HEK293 (cell line): ENCODE measurements at regions not wholly inside any gene's neighbourhood (a gene's known extent, or its start where the extent isn't known, plus 50 kb on each side); places are given as distances from the start of the nearest gene placed in this dataset.

Source experiments
- CTCF ChIA-PET: fragments of 350-600 bp; formaldehyde crosslinking; extraction: SDS; loops from one replicate; lab custom pipeline; 2021; ENCODE audit warnings: antibody characterized with exemption; lab: Yijun Ruan, JAX
- POLR2A ChIA-PET: fragments of 300-600 bp; formaldehyde crosslinking; extraction: SDS; loops from one replicate; lab custom pipeline; 2020; ENCODE audit warnings: antibody characterized with exemption, inconsistent platforms; lab: Yijun Ruan, JAX
- H3K27ac ChIP-seq: fragments of 200-500 bp; sonication (Bioruptor generic); 2 replicates; pipeline ENCODE4 v1.5.1; 2014; ENCODE audit warnings: low read depth, low read length, control low read depth, inconsistent platforms; ENCODE audit errors: extremely low read depth
- H3K36me3 ChIP-seq, 2 experiments: fragments of 200-500 bp in 1 of 2; sonication (Bioruptor generic) in 1 of 2; 1 replicate in 1 of 2; 2 replicates in 1 of 2; pipeline ENCODE4 v1.5.1; 2014 to 2017; ENCODE audit warnings: inconsistent platforms in 2 of 2, low read length in 2 of 2; ENCODE audit not compliant: control insufficient read depth in 2 of 2, insufficient read depth in 1 of 2
- H3K4me1 ChIP-seq: fragments of 200-500 bp; sonication (Bioruptor generic); 2 replicates; pipeline ENCODE4 v1.5.1; 2014; ENCODE audit warnings: mild to moderate bottlenecking, low read length, inconsistent platforms; ENCODE audit not compliant: control insufficient read depth, insufficient read depth
- H3K4me3 ChIP-seq: 2 replicates; pipeline ENCODE4 v1.5.1; 2011; ENCODE audit warnings: low read depth, mild to moderate bottlenecking, control low read depth, low read length, moderate library complexity
- H3K9me3 ChIP-seq: fragments of 200-500 bp; sonication (Bioruptor generic); 2 replicates; pipeline ENCODE4 v1.5.1; 2014; ENCODE audit warnings: low read depth, low read length, inconsistent platforms; ENCODE audit not compliant: control insufficient read depth, insufficient read depth
- ELK4 ChIP-seq: IDR thresholded peaks from 2 replicates; pipeline ENCODE4 v1.6.1; 2011; ENCODE audit warnings: mild to moderate bottlenecking, low read depth, low read length, borderline replicate concordance
- GFI1B ChIP-seq: fragments of 450-650 bp; formaldehyde crosslinking; IDR thresholded peaks from 2 replicates; pipeline ENCODE4 v1.5.1; 2016; ENCODE audit warnings: missing biosample characterization, missing genetic modification characterization
- PATZ1 ChIP-seq: fragments of 450-650 bp; formaldehyde crosslinking; IDR thresholded peaks from 2 replicates; pipeline ENCODE4 v1.5.1; 2016; ENCODE audit warnings: missing biosample characterization, missing genetic modification characterization
- SALL2 ChIP-seq: fragments of 450-650 bp; formaldehyde crosslinking; IDR thresholded peaks from 2 replicates; pipeline ENCODE4 v1.5.0; 2017; ENCODE audit warnings: missing biosample characterization, mild to moderate bottlenecking, missing genetic modification characterization, borderline replicate concordance
- SP2 ChIP-seq: fragments of 450-650 bp; formaldehyde crosslinking; IDR thresholded peaks from 2 replicates; pipeline ENCODE4 v1.5.1; 2016; ENCODE audit warnings: missing biosample characterization, missing genetic modification characterization
- ZBTB10 ChIP-seq: fragments of 450-650 bp; formaldehyde crosslinking; IDR thresholded peaks from 2 replicates; pipeline ENCODE4 v1.5.1; 2016; ENCODE audit warnings: missing biosample characterization, missing genetic modification characterization
- ZBTB8A ChIP-seq: fragments of 450-650 bp; formaldehyde crosslinking; IDR thresholded peaks from 2 replicates; pipeline ENCODE4 v1.5.1; 2016; ENCODE audit warnings: missing biosample characterization, missing genetic modification characterization
- ZNF138 ChIP-seq: fragments of 450-650 bp; formaldehyde crosslinking; IDR thresholded peaks from 2 replicates; pipeline ENCODE4 v1.5.1; 2016; ENCODE audit warnings: missing biosample characterization, missing genetic modification characterization, borderline replicate concordance
- ZNF19 ChIP-seq: fragments of 450-650 bp; formaldehyde crosslinking; IDR thresholded peaks from 2 replicates; pipeline ENCODE4; 2016; ENCODE audit warnings: missing biosample characterization, missing genetic modification characterization, low read depth
- ZNF2 ChIP-seq: fragments of 450-650 bp; formaldehyde crosslinking; IDR thresholded peaks from 2 replicates; pipeline ENCODE4 v1.5.1; 2016; ENCODE audit warnings: missing biosample characterization, missing genetic modification characterization
- ZNF239 ChIP-seq: fragments of 450-650 bp; formaldehyde crosslinking; IDR thresholded peaks from 2 replicates; pipeline ENCODE4 v1.5.1; 2016; ENCODE audit warnings: missing biosample characterization, missing genetic modification characterization
- ZNF248 ChIP-seq: fragments of 450-650 bp; formaldehyde crosslinking; IDR thresholded peaks from 2 replicates; pipeline ENCODE4 v1.5.1; 2017; ENCODE audit warnings: missing biosample characterization, missing genetic modification characterization
- ZNF274 ChIP-seq, 2 experiments: fragments of 200-500 bp in 1 of 2; fragments of 450-650 bp in 1 of 2; sonication (Bioruptor generic) in 1 of 2; formaldehyde crosslinking in 1 of 2; IDR thresholded peaks; 2 replicates each; pipeline versions ENCODE4 v1.5.1 to v1.6.1; 2014 to 2016; ENCODE audit warnings: borderline replicate concordance in 1 of 2, inconsistent platforms in 1 of 2, low read length in 1 of 2, missing biosample characterization in 1 of 2, missing genetic modification characterization in 1 of 2
- ZNF311 ChIP-seq: fragments of 450-650 bp; formaldehyde crosslinking; IDR thresholded peaks from 2 replicates; pipeline ENCODE4 v1.5.1; 2017; ENCODE audit warnings: missing biosample characterization, missing genetic modification characterization, borderline replicate concordance
- ZNF366 ChIP-seq: fragments of 450-650 bp; formaldehyde crosslinking; conservative IDR thresholded peaks from 2 replicates; pipeline ENCODE4 v1.5.1; 2016; ENCODE audit warnings: missing biosample characterization, missing genetic modification characterization
- ZNF416 ChIP-seq: fragments of 450-650 bp; formaldehyde crosslinking; IDR thresholded peaks from 2 replicates; pipeline ENCODE4 v1.5.1; 2016; ENCODE audit warnings: missing biosample characterization, missing genetic modification characterization
- ZNF560 ChIP-seq: fragments of 450-650 bp; formaldehyde crosslinking; IDR thresholded peaks from 2 replicates; pipeline ENCODE4 v1.5.1; 2017; ENCODE audit warnings: missing biosample characterization, missing genetic modification characterization, borderline replicate concordance
- ZNF580 ChIP-seq: fragments of 450-650 bp; formaldehyde crosslinking; IDR thresholded peaks from 2 replicates; pipeline ENCODE4 v1.5.1; 2016; ENCODE audit warnings: missing biosample characterization, missing genetic modification characterization
- ZNF610 ChIP-seq: fragments of 450-650 bp; formaldehyde crosslinking; IDR thresholded peaks from 2 replicates; pipeline ENCODE4 v1.5.1; 2016; ENCODE audit warnings: missing biosample characterization, missing genetic modification characterization, borderline replicate concordance
- ZNF621 ChIP-seq: fragments of 450-650 bp; formaldehyde crosslinking; IDR thresholded peaks from 2 replicates; pipeline ENCODE4 v1.5.1; 2017; ENCODE audit warnings: missing biosample characterization, missing genetic modification characterization
- ZNF645 ChIP-seq: fragments of 450-650 bp; formaldehyde crosslinking; IDR thresholded peaks from 2 replicates; pipeline ENCODE4; 2016; ENCODE audit warnings: missing biosample characterization, missing genetic modification characterization
- ZNF658 ChIP-seq: fragments of 450-650 bp; formaldehyde crosslinking; IDR thresholded peaks from 2 replicates; pipeline ENCODE4; 2016; ENCODE audit warnings: missing biosample characterization, missing genetic modification characterization
- ZNF843 ChIP-seq: fragments of 450-650 bp; formaldehyde crosslinking; IDR thresholded peaks from 2 replicates; pipeline ENCODE4 v1.5.1; 2016; ENCODE audit warnings: missing biosample characterization, missing genetic modification characterization
- TF ChIP-seq, protein P1 (sequence below): fragments of 450-650 bp; formaldehyde crosslinking; IDR thresholded peaks from 2 replicates; pipeline ENCODE4 v1.5.1; 2016; ENCODE audit warnings: missing biosample characterization, missing genetic modification characterization
- TF ChIP-seq, protein P2 (sequence below): fragments of 450-650 bp; formaldehyde crosslinking; IDR thresholded peaks from 2 replicates; pipeline ENCODE4 v1.5.1; 2016; ENCODE audit warnings: missing biosample characterization, missing genetic modification characterization

DNA sequence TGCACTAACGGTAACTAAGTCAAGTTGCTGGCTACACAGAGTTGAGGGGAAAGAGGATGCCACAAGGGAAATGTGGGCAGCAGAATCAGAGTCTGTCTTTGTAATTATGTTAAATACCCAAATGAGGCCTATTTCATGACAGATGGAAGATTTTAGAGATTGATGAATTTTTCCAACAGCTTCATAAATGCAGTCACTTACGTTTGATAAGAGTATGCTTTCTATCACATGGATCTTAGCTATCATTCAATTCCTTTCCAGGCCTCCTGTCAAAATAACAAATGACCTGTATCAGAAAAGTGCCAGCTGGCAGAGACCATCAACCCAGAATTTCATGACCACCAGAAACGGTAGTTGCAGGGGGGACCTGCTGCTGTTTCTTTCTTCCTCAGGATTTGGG is 148.4 kb upstream of the PLPP4 start (continued):
- TF ChIP-seq ZNF610 (tag by site-specific recombination) (no peak), ZNF645 (tag by site-specific recombination) (no peak), ZBTB8A (tag by site-specific recombination) (no peak), ZNF843 (tag by site-specific recombination) (no peak), ZNF621 (tag by site-specific recombination) (no peak), ZNF2 (tag by site-specific recombination) (no peak), ZNF311 (no peak), ZNF19 (no peak), ZNF580 (tag by site-specific recombination) (no peak)
- TF ChIP-seq, all 188 proteins: peak for 0

- POLR2A ChIA-PET = no interaction called here
- no peak for TF ChIP-seq ELK4
- TF ChIP-seq ZNF366 (tag by site-specific recombination) = no peak
- no peak for TF ChIP-seq ZNF658 (tag by site-specific recombination)
- no peak for TF ChIP-seq ZNF239 (tag by site-specific recombination)
- TF ChIP-seq, protein P1, sequence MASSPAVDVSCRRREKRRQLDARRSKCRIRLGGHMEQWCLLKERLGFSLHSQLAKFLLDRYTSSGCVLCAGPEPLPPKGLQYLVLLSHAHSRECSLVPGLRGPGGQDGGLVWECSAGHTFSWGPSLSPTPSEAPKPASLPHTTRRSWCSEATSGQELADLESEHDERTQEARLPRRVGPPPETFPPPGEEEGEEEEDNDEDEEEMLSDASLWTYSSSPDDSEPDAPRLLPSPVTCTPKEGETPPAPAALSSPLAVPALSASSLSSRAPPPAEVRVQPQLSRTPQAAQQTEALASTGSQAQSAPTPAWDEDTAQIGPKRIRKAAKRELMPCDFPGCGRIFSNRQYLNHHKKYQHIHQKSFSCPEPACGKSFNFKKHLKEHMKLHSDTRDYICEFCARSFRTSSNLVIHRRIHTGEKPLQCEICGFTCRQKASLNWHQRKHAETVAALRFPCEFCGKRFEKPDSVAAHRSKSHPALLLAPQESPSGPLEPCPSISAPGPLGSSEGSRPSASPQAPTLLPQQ = no peak
- TF ChIP-seq ZNF416 (tag by site-specific recombination) = no peak
- no peak for TF ChIP-seq SP2 (tag by site-specific recombination)
- no peak for TF ChIP-seq GFI1B (tag by site-specific recombination)
- TF ChIP-seq ZNF138 (tag by site-specific recombination) = no peak
- TF ChIP-seq ZNF248 (tag by site-specific recombination) = no peak
- no peak for TF ChIP-seq ZNF560 (tag by site-specific recombination)
- no peak for TF ChIP-seq ZNF274 (IDR thresholded peaks at IDR 0.05; ENCODE audit: low read length)
- no peak for TF ChIP-seq ZNF274 (tag by site-specific recombination; IDR thresholded peaks at IDR 0.05; ENCODE audit: borderline replicate concordance)
- TF ChIP-seq ZBTB10 (tag by site-specific recombination) = no peak
- no peak for TF ChIP-seq SALL2
- TF ChIP-seq, protein P2, sequence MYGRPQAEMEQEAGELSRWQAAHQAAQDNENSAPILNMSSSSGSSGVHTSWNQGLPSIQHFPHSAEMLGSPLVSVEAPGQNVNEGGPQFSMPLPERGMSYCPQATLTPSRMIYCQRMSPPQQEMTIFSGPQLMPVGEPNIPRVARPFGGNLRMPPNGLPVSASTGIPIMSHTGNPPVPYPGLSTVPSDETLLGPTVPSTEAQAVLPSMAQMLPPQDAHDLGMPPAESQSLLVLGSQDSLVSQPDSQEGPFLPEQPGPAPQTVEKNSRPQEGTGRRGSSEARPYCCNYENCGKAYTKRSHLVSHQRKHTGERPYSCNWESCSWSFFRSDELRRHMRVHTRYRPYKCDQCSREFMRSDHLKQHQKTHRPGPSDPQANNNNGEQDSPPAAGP (tag by site-specific recombination) = no peak
- TF ChIP-seq PATZ1 (tag by site-specific recombination) = no peak
These were observed 143.3 kb upstream of the PLPP4 start for GRCh38 chr10:120313715-120314114.

More at GRCh38 chr10:120313715-120314114, 143.3 kb upstream of the PLPP4 start:
- no peaks in the 10 kb centered on the region for H3K4me1 ChIP-seq
- H3K9me3 ChIP-seq = no peaks in the 10 kb centered on the region
- CTCF ChIA-PET = no interaction called here
- H3K4me3 ChIP-seq = no peak overlapping the region
- no peaks in the 10 kb centered on the region for H3K36me3 ChIP-seq
- no peak overlapping the region for H3K27ac ChIP-seq
